ENCODE measurements at regions not wholly inside any gene's neighbourhood (a gene's known extent, or its start where the extent isn't known, plus 50 kb on each side); places are given as distances from the start of the nearest gene placed in this dataset.
"Not testable (repeated sequence)": the region's sequence is repeated elsewhere in the genome, so short reads cannot be mapped to it uniquely, and the experiment has no call there.

DNA sequence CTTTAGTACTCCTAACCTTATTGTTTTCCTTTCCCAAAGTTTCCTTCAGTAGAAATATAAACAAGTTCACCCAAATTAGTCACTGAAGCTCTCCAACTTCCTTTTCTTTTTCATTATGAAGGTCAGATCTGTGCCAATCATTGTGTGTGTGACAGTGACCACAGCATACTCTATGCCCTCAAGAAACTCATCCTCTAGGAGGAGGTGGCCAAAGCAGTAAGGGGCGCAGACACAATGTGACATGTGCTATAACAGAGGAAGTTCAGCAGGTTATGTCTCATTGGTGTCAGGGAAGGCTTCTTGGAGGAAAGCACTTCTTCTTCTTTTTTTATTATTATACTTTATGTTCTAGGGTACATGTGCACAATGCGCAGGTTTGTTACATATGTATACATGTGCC lies 60.0 kb upstream of the PSME4 start:
- DNase-seq, result no peak

DNA sequence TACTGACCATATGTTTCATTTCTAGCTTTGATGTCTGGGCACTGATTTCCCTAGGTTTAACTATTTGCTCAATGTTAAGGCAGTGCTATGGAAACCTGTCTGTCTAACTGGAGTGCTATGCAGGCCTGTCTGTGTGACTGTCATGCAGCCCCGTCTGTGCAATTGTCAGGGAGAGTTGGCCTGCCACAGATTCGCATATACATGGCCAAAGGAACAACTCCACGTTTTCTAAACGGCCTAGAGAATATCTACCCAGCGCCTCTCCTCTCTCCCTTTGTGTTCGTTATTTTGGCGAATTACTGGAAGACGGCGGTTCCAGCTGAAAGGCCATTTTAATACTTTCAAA lies 59.6 kb upstream of the PSME4 start:
- DNase-seq, result no peak

- DNase-seq, result no peak
These were observed 59.1 kb upstream of the PSME4 start for GRCh38 chr2:54029721-54030395.

GRCh38 chr2:54025463-54026075 lies 54.8 kb upstream of the PSME4 start:
- DNase-seq, result not testable (repeated sequence)

DNA sequence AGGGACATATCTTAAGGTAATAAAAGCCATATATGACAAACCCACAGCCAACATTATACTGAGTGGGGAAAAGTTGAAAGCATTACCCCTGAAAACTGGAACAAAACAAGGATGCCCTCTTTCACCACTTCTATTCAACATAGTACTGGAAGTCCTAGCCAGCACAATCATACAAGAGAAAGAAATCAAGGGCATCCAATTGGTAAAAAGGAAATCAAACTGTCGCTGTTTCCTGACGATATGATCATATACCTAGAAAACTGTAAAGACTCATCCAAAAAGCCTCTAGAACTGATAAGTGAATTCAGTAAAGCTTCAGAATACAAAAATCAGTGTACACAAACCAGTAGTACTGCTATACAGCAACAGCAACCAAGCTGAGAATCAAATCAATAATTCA lies 53.8 kb upstream of the PSME4 start:
- no peak for DNase-seq

- DNase-seq, result no peak
These were observed 50.9 kb upstream of the PSME4 start for GRCh38 chr2:54021702-54022101.

- no peak for DNase-seq
These were observed 50.1 kb upstream of the PSME4 start for GRCh38 chr2:54020793-54021414.
